Skin epidermis (tissue), 12 donors: ENCODE measurements at regions not wholly inside any gene's neighbourhood (a gene's known extent, or its start where the extent isn't known, plus 50 kb on each side); places are given as distances from the start of the nearest gene placed in this dataset.
A peak's percentile ranks its signal among the peaks of the same experiment; 100 is the strongest.

Source experiments
- H3K27ac ChIP-seq, 21 experiments: fragments of 200-600 bp; sonication (generic) in 11 of 21; one replicate each; pipeline ENCODE4 v1.5.0; 2020; ENCODE audit warnings: mild to moderate bottlenecking in 3 of 21, inconsistent platforms in 2 of 21, moderate library complexity in 2 of 21
- H3K4me3 ChIP-seq, 7 experiments: fragments of 200-600 bp; sonication (generic) in 2 of 7; one replicate each; pipeline ENCODE4 v1.5.0; 2020; ENCODE audit warnings: inconsistent platforms in 2 of 7, mild to moderate bottlenecking in 2 of 7, moderate library complexity in 1 of 7

DNA sequence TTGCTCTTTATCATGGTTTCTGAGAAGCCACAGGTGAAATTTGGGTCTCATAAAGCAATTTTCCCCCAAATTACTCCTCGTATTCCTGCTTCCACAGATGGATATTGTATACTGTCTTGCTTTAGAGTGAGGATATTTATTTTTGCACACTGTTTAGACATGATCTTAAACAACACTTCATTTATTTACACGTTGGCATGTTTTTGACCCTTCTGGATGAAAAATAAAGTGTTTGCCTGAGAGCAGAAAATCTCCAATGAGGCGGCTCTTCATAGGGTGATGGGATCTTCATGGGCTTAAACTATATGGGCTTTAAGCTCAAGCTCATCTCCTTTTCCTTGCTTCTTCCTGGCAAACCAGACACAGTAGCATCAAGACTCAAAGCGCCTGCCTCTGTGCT lies 148.4 kb downstream of the MACROH2A1 start:
- no peak overlapping the region for H3K4me3 ChIP-seq
- H3K27ac ChIP-seq = no peak overlapping the region

DNA sequence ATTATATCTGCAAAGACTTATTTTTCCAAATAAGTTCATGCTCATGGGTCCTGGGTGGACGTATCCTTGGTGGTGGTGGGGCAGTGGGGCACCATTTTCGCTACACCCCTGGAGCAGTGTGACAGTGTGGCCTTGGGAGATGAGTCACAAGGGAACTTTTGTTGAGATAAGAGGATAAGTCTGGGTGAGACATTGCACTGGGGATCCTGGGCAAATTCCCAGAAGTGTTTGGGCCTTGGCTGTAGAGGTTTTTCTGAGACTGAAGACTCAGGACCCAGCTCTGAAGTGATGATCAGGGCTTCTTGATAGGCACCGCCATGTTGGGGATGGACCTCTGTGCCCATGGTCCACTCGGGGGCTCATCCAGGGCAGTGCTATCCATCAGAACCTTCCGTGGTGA lies 149.4 kb downstream of the MACROH2A1 start:
- Histone ChIP-seq H3K4me3 (no peak overlapping the region), H3K27ac (no peak overlapping the region)

DNA sequence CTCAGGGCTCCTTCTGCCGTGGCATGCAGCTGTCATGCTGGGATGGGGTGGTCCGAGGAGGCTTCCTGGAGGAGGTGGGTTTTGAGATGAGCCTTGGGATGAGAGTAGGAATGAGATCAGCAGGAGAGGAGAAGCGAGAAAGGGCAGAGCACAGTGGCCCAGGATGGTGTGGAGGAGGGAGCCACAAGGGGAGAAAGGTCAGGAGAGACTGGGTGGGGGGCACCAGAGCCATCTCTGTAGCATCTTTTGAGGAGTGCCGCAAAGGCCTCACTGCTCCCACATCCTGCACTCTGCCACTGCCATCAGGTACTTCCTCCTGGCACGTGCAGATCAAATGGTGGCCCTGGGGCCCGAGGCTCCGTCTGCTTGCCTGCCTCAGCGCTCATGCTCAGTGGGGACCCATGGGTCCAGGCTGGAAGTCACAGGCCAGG lies 150.2 kb downstream of the MACROH2A1 start:
- no peak overlapping the region for H3K27ac ChIP-seq
- no peak overlapping the region for H3K4me3 ChIP-seq

DNA sequence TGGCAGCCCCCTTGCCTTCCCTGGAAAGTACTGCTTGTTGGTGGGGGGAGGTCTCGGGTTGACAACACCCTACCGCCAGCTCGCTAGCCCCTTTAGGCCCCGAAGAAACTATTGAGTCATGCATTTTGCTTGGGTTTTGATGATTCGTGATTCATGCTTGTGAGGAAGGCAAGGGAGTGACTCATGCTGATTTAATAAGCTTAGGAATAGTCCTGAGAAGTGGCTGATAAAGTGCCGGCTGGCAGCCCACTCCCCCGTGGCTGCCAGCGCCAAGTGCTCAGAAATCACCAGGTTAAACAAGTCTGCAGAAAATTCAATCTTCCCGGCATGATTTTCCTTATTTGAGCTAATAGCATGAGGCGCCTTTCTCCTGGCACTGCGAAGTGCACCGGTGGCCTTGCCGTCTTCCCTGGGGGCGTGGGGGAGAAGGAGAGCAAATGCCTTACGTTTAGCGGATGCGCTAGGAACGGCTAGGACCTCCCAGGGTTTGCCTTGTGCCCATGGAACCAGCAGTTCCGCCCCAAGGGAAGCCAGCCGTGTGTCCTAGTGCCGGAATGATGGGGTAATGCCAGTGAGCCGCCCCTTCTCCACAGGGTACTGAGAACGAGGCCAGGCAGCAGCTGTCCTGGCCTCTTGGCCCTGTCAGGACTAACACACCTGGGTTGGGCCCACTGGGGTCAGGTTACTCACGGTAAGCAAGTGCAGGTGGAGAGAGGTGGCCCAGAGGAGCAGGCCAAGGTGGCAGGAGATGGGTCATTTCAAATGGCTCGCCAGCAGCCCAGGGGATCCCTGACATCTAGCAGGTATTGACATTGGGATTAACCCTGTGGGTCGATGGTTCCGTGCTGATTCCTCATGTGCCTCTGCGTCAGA lies 151.9 kb downstream of the MACROH2A1 start:
- Histone ChIP-seq H3K27ac (peak overlapping the region in 15 of 21 experiments; percentile 12 to 82 (median 68)), H3K4me3 (no peak overlapping the region)

DNA sequence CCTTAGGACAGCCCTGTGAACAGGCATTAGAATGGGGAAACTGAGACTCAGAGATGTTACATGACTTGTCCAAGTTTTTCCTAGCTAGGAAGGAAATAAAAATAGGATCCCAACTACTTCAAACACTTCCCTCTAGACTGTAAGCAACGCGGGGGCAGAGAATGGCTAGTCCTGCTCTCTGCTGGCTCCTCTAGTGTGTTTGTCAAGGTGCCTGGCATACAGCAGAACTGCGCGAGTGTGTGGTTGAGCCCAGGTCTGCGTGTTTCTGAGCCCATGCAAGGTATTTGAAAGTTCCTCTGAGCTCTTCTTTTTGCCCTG lies 152.5 kb downstream of the MACROH2A1 start:
- peak overlapping the region in 14 of 21 experiments; percentile 12 to 82 (median 72) for H3K27ac ChIP-seq
- H3K4me3 ChIP-seq = no peak overlapping the region

DNA sequence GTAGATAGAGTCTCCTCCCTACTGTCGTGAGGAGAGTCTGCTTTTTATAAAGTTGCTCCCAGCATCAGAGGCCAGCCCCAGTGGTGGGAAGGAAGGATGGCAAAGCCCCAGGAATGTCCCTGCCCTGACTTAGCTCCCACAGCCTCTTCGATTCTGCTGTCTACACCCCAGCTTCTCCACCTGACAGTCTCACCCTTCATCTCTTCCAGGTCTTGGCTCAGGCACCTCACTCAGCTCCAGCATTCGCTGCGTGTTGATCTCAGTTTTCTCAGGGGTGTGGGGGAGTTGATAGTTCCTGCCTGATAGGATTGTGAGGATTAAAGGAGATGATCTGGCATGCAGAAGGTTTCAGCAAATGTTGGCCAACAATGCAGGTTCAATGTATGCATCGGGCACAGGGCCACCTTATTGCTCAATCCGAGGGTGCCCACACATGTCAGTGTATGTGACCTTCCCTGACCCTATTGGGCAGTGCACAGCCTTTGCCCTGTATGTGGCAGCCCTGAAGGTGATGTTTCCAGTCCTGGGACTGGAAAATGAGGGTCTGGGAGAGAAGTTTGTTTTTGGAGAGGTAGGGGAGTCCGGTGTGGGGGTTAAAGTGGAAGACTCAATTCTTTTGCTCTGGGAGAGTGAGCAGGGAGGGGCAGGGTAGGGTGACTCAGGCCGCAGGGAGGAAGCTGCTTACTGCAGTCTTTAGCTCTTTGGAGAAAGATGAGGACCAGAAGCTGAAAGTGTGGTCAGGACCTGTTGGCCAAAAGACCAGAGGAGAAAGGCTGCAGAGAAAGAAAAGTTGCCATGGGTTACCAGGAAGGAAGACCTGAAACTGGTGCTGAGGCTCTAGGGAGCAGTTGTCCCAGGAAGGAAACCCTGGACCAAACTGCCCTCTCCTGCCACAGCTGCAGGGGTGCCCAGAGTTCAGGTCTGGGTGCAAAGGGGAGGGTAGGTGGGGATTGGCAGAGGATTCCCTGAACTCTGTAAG lies 153.2 kb downstream of the MACROH2A1 start:
- H3K27ac ChIP-seq = peak overlapping the region in 15 of 21 experiments; percentile 12 to 82 (median 68)
- H3K4me3 ChIP-seq = no peak overlapping the region

DNA sequence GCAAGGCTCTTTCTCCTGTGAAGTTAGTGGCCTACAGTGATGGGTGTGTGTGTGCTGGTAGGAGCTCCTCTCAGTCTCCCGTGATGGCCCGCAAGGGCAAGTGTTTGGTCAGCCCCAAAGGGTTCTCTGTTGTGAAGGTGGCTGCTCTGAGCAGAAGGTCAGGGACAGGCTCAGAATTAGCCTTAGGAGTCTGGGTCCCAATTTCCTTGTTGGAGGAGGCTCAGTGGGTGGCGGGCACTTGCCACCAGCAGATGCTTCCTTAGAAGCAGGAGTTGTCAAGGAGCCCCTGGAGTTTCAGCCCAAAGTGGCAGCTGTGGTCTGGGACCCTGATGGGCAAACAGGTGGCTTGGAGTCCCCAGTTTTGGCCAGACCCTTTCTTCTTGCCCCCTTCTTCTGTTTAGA lies 154.4 kb downstream of the MACROH2A1 start:
- Histone ChIP-seq H3K4me3 (no peak overlapping the region), H3K27ac (peak overlapping the region in 4 of 21 experiments; percentile 28 to 82 (median 72))

DNA sequence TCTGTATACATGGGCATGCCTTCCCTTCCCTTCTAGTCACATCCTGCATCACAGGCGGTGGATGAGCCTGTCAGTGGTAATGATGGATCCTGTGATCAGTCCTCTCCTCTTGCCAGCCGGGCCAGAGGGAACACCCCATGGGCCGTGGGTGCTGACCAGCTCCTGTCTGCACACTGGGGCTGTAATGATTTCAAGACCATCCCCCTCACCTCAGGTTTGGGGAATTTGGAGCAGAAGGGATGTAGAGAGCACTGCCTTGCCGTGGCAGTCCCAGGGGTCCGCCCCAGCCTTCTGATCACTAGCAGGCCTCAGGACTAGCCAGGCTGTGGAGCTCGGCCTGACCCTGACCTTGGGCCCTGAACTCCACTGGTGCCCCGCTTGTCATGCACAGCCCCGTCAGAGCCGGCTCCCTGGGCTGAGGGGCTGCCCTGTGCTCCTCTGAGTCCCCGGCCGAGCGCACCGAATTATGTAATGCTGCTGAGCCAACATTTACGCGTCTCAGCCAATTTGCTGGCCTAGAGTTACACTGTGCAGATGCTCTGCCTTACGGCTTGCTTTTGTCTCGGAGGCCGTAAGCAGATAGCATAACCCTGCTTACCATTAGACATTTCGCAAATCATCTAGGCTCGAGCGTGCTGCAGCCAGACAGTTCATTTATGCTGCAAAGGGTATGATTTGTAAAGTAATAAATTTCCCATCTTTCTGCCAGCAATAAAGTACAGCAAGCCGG lies 155.3 kb downstream of the MACROH2A1 start:
- no peak overlapping the region for H3K4me3 ChIP-seq
- no peak overlapping the region for H3K27ac ChIP-seq

DNA sequence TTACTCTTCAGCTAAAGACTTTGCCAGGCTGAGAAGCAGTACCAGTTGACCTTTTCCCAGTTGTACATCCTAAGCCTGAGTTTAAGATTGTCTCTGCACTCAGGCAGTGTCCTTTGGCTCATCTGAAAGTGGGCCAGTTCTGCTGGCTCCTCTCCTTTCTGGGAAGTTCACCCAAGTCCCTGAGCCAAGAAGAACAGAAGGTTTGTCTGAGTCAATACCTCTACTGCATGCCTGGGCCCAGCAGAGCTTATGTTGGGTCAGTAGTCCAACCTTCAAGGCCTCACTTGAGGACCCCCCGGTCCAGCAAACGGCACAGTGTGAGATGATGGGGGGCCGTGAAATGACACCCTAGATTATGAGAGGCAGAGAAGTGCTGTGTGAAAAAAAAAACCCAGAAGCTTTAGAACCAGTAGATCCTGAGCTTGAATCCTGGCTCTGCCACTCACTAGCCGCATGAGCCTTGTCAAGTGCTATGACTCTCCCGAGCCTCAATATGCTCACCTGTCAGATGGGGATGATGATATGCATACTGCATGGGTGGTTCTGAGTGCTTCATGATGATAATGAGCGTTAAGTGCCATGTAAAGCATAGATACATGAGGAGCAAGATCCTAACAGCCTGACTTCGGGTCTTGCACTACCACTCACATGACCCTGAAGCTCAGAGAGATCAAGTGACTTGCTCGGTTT lies 156.0 kb downstream of the MACROH2A1 start:
- H3K4me3 ChIP-seq = no peak overlapping the region
- peak overlapping the region in 2 of 21 experiments; percentile 10 to 43 for H3K27ac ChIP-seq

DNA sequence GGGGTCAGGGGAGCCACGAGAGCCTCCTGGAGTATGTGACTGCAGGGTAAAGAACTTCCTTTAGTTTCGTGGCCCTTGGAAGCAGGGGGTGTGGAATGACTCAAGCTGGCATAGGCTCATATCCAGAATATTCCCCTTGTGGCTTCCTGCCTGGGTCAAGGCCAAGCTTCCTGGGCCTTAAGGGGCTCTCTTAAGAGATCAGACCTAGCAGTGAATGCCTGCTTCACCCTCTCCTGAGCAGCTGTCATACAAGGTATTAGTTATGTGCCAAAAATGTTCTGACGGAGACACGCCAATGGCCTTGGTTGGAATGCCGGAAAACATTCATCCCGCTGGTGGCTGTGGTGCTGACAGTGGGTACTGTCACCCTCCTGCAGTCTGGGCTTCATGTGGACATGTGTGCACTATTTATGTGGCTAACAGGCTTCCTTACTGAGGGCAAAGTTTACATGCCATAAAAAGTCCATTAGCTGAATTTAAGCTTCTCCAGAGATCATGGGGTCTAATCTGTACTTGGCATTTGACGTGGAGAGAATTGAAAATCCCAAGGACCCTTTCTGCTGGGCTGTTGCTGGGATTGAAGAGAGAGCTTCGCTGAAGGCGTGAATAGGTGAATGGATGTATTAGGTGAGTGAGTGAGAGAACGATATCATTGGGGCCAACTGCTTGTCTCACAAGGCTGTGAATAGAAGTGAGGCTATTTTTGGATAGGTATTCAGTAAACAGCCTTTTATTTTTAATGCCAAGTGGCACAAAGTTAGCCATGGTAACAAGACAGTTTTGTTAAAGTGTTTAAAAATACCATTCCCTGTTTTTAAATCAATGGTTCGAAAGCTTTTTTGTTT lies 156.8 kb downstream of the MACROH2A1 start:
- Histone ChIP-seq H3K27ac (peak overlapping the region in 2 of 21 experiments; percentile 10 to 43), H3K4me3 (no peak overlapping the region)

DNA sequence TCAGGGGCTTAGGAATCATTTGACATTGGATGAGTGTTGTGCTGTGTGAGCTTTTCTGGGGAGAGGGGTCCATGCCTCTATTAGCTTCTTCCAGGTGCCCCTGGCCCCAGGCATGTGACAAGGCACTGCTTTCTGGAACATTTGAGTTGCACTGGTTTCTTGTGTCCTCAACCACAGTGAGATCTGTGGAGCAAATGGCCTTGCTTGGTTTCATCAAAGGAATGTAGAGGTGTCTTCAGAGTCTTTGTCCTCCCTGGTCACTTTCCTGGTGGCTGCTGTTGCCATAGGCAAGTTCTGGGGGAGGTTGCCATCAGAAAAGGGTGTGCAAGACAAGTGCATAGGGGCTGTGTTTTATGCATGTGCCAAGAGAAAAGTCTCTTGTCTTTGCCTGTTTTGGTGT lies 157.5 kb downstream of the MACROH2A1 start:
- H3K4me3 ChIP-seq = no peak overlapping the region
- H3K27ac ChIP-seq = no peak overlapping the region

DNA sequence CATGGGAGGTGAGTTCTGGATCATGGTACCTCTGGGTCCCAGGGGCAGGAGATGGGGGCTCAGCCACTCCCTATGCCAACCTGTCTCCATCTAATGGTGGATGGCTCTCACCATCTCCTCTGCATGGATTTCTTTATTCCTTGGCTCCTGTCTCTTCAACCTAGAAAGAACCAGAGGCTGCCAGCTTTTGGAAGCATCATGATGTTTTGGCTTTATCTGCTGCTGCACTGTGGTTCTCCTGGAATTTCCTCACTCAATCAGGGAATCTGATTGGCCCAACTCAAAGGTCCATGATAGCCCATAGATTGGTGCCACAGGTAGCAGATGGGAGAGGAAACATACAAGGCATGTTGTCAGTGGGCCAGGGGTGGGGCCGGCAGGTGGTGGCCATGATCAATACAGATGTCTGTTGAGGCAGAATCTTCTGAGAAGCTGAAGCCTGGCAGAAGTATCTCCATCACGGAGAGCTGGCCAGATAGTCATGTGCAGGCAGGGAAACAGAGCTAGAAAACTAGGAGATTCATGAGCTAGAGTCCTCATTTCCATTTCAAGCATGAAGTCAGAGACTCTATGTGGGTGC lies 158.2 kb downstream of the MACROH2A1 start:
- H3K27ac ChIP-seq = no peak overlapping the region
- H3K4me3 ChIP-seq = no peak overlapping the region

DNA sequence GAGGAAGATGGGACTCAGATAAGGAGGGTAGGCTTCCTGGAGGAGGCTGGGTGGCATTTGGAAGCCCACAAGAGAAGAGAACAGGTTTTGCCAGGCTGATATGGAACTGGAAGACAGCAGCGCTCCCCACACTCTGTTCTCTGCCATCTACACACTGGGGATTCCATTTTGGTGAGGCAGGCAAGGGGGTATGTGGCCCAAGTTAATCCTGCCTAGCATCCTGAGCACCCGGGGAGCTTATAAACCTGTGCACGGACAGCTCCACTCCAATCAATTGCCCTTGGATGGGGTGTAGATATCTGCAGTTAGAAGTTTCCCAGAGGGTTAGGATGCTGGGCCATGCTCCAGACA lies 158.8 kb downstream of the MACROH2A1 start:
- no peak overlapping the region for H3K27ac ChIP-seq

DNA sequence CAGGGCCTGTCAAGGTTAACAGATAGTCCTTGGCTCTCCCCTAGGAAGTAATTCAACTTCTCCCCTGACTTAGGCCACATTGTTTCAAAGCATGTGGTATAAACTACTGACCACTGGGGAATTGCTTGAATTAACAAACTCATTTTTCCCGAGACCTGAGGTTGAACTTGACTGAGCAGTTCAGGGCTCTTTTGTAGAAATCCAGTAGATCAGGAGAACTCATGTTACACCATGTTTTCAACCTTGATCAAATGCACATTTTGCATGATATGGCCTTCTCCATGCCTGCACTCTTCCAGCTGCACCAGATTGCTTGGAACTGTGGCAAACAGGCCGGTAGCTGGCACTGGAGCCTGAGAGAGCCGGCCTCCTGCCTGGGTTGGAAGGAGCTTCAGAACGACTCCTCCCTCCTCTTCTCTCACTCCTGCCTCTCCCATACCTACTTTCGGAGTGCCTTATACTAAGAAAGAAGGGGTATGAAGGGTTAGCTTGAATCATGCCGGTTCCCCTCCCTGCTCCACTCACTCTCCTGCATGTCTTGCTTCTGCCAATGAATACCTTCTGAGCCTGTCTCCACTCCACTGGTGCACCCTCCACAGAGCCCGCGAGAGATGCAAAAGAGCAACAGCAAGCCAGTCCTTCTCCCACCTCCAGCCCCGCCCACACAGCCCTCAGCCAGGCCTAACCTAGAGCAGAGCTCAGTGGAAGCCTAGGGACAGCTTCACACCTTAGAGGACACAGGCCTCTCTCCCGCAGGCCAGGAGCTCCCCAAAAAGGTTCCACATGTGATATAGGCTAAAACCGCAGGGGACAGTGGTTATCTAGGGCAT lies 159.4 kb downstream of the MACROH2A1 start:
- Histone ChIP-seq H3K4me3 (no peak overlapping the region), H3K27ac (no peak overlapping the region)

More for the DNA sequence above, 158.8 kb downstream of the MACROH2A1 start:
- H3K4me3 ChIP-seq = no peak overlapping the region

DNA sequence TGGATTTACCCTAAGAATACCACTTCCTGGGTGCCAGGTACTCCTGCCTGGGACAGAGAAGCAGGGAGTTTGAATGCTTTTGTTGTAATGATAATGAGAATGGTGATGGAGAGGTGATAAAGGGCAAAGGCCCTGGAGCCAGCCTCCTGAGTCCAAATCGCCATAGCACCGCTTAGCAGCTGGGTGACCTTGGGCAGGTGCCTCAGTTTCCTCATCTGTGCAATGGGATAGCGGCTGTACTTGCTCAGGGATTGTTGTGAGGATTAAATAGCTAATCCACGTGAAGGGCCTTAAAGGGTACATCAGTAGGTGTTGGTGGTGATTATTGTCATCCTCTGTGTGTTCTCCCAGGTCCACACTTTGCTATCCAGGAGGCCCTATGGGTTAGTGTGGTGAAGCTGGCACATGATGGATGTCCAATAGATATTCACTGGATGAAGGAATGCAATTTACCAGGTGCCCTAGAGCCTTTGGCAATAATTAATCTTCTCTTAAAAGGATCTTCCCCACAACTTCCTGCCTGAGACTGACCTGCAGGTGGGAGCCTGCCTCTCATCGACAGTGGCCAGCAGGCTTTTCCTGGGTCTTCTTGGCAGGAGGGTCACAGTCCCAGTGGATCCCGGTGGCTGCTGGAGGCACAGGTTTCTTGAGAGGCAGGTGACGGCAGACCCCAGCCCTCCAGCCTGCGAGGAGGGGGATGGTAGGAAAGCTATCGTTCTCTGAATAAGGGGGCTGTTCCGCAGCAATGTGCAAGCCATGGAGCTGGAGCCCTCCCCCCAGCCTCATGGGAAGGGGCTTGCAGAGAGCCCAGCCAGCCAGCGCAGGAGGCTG lies 160.2 kb downstream of the MACROH2A1 start:
- Histone ChIP-seq H3K4me3 (no peak overlapping the region), H3K27ac (no peak overlapping the region)

DNA sequence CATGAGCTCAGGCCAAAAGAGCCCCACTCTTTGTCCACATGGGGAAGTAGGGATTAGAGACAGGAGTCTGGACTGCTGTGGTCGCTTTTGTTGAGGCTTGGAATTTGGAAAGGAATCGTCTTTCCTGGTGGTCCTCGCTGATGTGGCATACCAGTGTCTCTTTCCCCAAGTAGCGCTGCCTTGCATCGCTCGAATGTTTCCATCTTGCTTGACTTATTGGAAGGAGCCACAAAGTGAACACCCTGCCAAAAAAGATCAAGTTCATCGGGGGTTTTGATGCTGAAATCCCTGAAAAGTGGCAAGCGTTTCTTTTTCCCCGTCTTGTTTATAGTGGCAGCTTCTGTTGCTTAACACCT lies 161.3 kb downstream of the MACROH2A1 start:
- no peak overlapping the region for H3K27ac ChIP-seq

More for the DNA sequence above, 161.3 kb downstream of the MACROH2A1 start:
- H3K4me3 ChIP-seq = no peak overlapping the region
